DMS153 treated with DMSO at 0.1 percent for 48 hours (cell line): ENCODE measurements at regions not wholly inside any gene's neighbourhood (a gene's known extent, or its start where the extent isn't known, plus 50 kb on each side); places are given as distances from the start of the nearest gene placed in this dataset.

Source experiments
- DNase-seq: peaks from one replicate; lab custom pipeline; 2025; ENCODE audit not compliant: unreplicated experiment; lab: John Stamatoyannopoulos, UW

- no peak for DNase-seq
Observed at GRCh38 chr11:128231845-128232410, 355.4 kb downstream of the ETS1 start.

GRCh38 chr11:128227466-128227865 lies 359.9 kb downstream of the ETS1 start:
- no peak for DNase-seq

GRCh38 chr11:128226106-128226716 lies 361.1 kb downstream of the ETS1 start:
- no peak for DNase-seq

GRCh38 chr11:128222245-128222884 lies 365.0 kb downstream of the ETS1 start:
- no peak for DNase-seq

- DNase-seq = no peak
Observed at GRCh38 chr11:128219731-128220120, 367.6 kb downstream of the ETS1 start.

GRCh38 chr11:128216198-128216597 lies 371.2 kb downstream of the ETS1 start:
- no peak for DNase-seq

- no peak for DNase-seq
Observed at GRCh38 chr11:128215238-128215882, 372.0 kb downstream of the ETS1 start.

GRCh38 chr11:128214263-128214662 lies 373.1 kb downstream of the ETS1 start:
- DNase-seq = no peak

GRCh38 chr11:128213461-128213860 lies 373.9 kb downstream of the ETS1 start:
- no peak for DNase-seq

- DNase-seq = no peak
Observed at GRCh38 chr11:128212324-128212723, 375.0 kb downstream of the ETS1 start.

GRCh38 chr11:128210148-128210940 lies 377.0 kb downstream of the ETS1 start:
- no peak for DNase-seq

GRCh38 chr11:128209138-128209435 lies 378.3 kb downstream of the ETS1 start:
- no peak for DNase-seq

GRCh38 chr11:128208329-128209137 lies 378.8 kb downstream of the ETS1 start:
- DNase-seq = no peak

- no peak for DNase-seq
Observed at GRCh38 chr11:128207861-128208321, 379.5 kb downstream of the ETS1 start.

- no peak for DNase-seq
Observed at GRCh38 chr11:128206461-128206860, 380.9 kb downstream of the ETS1 start.

- DNase-seq = no peak
Observed at GRCh38 chr11:128205796-128206195, 381.6 kb downstream of the ETS1 start.

GRCh38 chr11:128204898-128205297 lies 382.5 kb downstream of the ETS1 start:
- DNase-seq = no peak

GRCh38 chr11:128201801-128202200 lies 385.6 kb downstream of the ETS1 start:
- DNase-seq = peak; percentile 17

- DNase-seq = no peak
Observed at GRCh38 chr11:128201009-128201408, 386.3 kb downstream of the ETS1 start.

GRCh38 chr11:128200467-128200866 lies 386.9 kb downstream of the ETS1 start:
- DNase-seq = no peak
